NCI-H2081 treated with DMSO at 0.1 percent for 48 hours (cell line): ENCODE measurements at regions not wholly inside any gene's neighbourhood (a gene's known extent, or its start where the extent isn't known, plus 50 kb on each side); places are given as distances from the start of the nearest gene placed in this dataset.
"Not testable (repeated sequence)": the region's sequence is repeated elsewhere in the genome, so short reads cannot be mapped to it uniquely, and the experiment has no call there.

Experiments used
- DNase-seq: peaks from one replicate; lab custom pipeline; 2025; lab: John Stamatoyannopoulos, UW

DNA sequence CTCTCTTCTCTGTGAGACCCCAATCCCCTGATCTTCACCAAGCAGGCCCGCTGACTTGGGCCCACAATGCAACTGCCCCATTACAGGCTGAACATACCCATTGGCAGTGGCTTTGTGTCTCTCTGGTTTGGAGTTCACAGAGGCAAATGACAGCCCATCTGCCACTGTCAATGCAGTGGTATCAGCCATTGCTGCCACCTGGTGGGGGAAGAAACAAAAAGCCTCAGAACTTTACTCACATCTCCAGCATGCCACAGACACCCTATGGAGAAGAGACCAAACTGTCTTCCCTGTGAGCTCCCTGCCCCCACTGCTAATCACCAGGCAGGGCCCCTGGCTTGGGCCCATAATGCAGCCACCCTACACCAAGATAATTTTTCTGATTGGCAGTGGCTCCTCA is 729.3 kb upstream of the ACTRT1 start:
- DNase-seq: no peak

- DNase-seq: no peak
Measured at GRCh38 chrX:128780934-128781333, 728.7 kb upstream of the ACTRT1 start.

DNA sequence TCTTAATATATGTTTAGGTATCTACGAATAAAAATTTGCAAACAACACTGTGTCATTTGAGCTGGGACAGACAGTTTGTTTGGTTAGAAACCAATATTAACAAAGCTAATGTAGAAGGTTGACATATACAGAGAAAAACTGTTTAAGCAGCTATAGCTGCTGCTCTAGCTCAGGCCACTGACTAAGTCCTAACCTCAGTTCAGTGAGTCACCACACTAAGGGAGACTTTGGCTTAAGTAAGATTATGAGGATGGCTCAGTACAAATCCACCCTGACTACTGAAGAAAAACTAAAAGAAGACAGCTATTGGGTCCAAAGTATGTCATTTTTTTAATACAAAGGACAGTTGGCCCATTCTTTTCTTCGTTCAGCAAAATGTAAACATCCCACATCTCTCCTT is 717.3 kb upstream of the ACTRT1 start:
- DNase-seq: no peak

GRCh38 chrX:128759745-128760144 is 707.5 kb upstream of the ACTRT1 start:
- no peak for DNase-seq

GRCh38 chrX:128759177-128759576 is 707.0 kb upstream of the ACTRT1 start:
- no peak for DNase-seq

- DNase-seq: peak; percentile 85
Measured at GRCh38 chrX:128754130-128754529, 701.9 kb upstream of the ACTRT1 start.

- peak; percentile 53 for DNase-seq
Measured at GRCh38 chrX:128739539-128739938, 687.3 kb upstream of the ACTRT1 start.

- DNase-seq: peak; percentile 9
Measured at GRCh38 chrX:128728943-128729342, 676.7 kb upstream of the ACTRT1 start.

- no peak for DNase-seq
Measured at GRCh38 chrX:128717635-128718578, 665.7 kb upstream of the ACTRT1 start.

DNA sequence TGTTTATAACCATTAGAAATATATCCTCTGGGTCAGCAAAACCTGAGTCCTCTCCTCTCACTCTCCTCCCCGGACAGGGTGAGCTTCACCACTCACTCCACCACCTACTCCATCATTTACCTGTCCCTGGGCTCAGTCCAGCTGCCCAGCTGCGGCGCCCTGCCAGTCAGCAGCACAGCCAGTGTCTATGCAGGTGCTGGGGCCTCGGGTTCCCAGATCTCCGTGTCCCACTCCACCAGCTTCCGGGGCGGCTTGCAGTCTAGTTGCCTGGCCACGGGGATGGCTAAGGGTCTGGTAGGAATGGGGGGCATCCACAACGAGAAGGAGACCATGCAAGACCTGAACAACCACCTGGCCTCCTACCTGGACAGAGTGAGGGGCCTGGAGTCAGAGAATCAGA is 662.2 kb upstream of the ACTRT1 start:
- no peak for DNase-seq

DNA sequence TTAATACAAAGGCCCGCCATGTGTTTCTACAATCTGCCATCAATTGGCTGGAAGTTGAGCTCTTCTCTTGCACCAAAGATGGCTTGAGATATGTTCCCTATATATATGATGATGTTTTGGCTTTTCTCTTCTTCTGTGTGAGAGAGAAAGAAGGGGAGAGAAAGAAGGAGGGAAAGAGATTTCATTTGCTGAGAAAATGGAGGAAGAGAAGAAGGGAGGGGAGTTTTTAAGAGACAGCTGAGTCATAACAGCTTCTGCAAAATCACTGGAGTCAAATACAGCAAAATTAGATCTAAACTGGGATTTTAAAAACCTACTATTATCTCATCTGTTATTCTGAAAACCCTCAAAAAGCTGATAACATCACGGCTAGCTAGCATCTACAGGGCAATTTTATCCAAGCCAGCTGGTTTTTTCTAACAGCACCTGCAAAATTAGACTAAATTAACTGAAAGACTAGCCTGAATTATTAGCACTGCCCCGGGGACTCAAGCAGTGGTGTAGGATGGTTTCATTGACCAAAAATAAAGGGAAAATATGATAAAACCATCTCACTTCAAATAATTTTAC is 647.6 kb upstream of the ACTRT1 start:
- DNase-seq: peak; percentile 6

- DNase-seq: no peak
Measured at GRCh38 chrX:128698573-128699181, 646.5 kb upstream of the ACTRT1 start.

GRCh38 chrX:128691872-128692271 is 639.7 kb upstream of the ACTRT1 start:
- no peak for DNase-seq

DNA sequence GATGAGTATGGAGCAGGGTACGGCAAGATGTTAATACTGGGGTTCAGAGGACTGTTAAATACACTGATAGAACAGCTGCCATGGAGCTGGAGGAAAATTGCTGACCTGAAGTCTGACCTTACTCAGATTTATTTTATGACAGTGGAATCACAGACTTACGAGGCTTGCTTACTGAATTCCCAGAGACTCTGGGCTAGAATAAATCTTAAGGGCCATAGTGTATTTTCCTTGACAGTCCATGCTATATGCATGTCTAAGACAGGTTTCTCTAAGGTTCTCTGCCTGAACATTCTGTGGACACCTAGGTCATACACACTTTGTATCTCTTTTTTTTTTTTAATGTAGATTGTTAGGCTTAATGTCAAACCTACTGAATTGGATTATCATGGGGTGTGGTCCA is 633.2 kb upstream of the ACTRT1 start:
- DNase-seq: no peak

- no peak for DNase-seq
Measured at GRCh38 chrX:128676651-128677050, 624.4 kb upstream of the ACTRT1 start.

GRCh38 chrX:128674326-128675086 is 622.3 kb upstream of the ACTRT1 start:
- DNase-seq: not testable (repeated sequence)

GRCh38 chrX:128664211-128664610 is 612.0 kb upstream of the ACTRT1 start:
- no peak for DNase-seq

DNA sequence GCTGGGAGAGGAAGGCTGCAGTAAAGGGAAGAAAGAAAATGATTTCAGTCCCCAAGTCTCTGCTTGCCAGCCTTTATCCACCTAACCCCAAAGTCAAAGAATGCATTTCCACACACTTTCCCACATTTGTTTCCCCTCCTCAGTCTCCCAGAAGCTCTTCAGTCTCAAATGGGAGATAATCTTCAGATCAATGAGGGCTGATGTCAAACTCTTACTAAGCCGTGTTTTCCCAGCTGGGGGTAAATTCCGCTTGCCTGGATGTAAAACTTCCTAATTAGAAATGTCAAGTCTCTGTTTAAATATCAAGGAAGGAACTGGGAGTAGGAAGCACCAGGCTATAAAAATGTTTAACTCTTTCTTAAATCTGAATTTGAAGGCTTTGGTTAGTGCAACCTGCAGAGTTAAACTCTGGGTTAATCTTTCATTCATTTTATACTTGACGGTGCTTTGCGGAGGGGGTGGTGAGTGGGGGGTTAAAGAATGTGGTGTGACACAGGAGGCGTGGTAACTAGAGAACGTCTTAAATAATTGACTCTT is 601.4 kb upstream of the ACTRT1 start:
- no peak for DNase-seq

- no peak for DNase-seq
Measured at GRCh38 chrX:128650326-128650725, 598.1 kb upstream of the ACTRT1 start.

DNA sequence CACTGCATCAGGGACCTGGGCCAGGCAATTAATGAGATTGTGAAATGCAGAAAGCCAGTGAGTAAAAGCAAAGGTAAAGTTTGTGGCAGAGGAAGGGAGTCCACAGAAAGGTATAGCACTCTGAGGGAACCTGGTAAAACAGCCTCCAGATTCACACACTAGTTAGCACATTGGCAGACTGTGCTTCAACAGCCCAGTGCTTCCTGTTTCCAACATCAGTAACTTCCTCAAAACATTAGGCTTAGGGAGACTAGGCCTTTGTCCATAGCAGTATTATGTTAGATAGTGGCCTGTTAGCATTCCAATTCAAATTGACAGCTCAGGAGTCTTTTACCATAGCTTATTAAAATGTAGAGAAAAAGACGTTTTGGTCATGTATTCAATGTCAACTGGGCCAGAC is 582.6 kb upstream of the ACTRT1 start:
- no peak for DNase-seq

DNA sequence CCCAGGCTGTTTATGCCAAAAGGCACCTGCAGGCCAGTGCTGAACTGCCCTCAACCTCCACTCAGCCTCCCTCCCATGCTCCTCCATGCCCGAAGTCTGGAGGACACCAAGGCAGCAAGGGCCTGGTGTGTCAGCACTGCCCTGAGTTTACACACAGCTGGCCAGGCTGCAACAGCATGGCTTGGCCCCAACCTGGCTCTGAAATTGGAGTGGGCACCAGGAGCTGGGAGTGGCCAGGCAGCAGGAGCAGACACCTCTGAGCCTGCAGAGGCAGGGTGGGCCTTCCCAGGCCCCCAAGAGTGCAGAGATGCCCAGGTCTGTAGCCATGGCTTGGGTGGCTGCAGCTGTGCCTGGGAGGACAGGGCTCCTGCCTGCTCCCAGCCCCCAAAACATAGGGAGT is 571.2 kb upstream of the ACTRT1 start:
- DNase-seq: no peak

DNA sequence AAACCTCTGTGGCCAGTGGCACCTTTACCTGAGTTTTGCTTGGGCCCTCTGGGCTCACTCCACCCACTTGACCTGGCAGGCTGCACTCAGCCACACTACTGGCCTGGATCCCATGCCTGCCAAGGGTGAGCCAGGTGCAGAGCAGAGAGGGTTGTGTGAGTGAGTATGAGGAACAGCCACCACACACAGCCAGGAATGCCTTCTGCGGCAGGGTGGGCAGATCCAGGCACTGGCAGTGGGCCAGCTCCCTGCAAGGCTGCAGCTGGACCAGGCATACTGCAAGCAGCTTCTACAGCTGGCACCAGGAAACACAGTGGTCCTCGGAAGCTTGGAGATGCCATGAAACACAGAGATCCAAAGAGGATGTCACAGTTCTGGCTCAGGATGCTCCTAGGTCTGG is 570.1 kb upstream of the ACTRT1 start:
- DNase-seq: no peak
